ENCODE measurements at regions not wholly inside any gene's neighbourhood (a gene's known extent, or its start where the extent isn't known, plus 50 kb on each side); places are given as distances from the start of the nearest gene placed in this dataset.

DNA sequence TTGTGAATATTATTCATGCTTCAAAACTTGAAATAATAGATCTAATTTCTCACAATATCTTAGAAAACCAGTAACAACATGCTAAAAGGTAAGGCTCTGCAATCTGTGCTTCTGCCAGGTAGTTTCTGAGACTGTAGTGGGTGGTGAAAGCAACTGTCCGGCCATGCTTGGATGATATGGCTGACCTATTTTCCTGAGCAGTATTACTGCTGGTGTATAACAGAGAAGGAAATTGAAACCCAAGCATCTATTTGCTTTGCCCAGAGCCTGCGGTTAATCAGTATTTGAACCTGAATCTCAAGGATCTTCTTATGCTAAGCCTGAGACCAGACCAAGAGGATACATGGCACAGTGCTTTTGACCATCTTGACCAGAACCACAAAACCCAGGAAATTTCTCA is 563.8 kb downstream of the COL12A1 start:
- no peak for DNase-seq (ENCODE audit: low read depth)
- no peak overlapping the region for H3K4me3 ChIP-seq (ENCODE audit: low read depth, low read length)
- TF ChIP-seq, protein P1, sequence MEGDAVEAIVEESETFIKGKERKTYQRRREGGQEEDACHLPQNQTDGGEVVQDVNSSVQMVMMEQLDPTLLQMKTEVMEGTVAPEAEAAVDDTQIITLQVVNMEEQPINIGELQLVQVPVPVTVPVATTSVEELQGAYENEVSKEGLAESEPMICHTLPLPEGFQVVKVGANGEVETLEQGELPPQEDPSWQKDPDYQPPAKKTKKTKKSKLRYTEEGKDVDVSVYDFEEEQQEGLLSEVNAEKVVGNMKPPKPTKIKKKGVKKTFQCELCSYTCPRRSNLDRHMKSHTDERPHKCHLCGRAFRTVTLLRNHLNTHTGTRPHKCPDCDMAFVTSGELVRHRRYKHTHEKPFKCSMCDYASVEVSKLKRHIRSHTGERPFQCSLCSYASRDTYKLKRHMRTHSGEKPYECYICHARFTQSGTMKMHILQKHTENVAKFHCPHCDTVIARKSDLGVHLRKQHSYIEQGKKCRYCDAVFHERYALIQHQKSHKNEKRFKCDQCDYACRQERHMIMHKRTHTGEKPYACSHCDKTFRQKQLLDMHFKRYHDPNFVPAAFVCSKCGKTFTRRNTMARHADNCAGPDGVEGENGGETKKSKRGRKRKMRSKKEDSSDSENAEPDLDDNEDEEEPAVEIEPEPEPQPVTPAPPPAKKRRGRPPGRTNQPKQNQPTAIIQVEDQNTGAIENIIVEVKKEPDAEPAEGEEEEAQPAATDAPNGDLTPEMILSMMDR (IDR thresholded peaks at IDR 0.05; ENCODE audit: control insufficient read depth, extremely low read depth, insufficient read depth) = no peak

DNA sequence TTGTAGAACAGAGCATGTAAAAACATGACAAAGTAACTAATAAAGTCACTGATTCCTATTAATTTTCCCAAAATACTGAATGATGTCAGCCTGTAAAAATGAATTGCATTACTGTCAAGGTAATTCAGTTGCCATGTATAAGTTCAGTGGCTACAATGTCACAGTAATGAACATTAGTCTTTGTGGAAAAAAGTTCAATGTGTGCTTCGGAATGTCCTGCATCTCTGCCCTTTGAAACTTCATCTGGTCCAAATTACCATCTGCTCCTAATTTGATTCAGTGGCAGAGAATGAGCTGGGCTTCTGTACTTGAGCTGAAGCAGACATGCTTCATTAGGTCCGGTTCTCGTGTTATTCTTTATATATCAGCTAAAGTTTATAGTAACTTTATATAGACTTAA is 567.4 kb downstream of the COL12A1 start:
- TF ChIP-seq, protein P1 (IDR thresholded peaks at IDR 0.05; ENCODE audit: control insufficient read depth, extremely low read depth, insufficient read depth) = no peak

DNA sequence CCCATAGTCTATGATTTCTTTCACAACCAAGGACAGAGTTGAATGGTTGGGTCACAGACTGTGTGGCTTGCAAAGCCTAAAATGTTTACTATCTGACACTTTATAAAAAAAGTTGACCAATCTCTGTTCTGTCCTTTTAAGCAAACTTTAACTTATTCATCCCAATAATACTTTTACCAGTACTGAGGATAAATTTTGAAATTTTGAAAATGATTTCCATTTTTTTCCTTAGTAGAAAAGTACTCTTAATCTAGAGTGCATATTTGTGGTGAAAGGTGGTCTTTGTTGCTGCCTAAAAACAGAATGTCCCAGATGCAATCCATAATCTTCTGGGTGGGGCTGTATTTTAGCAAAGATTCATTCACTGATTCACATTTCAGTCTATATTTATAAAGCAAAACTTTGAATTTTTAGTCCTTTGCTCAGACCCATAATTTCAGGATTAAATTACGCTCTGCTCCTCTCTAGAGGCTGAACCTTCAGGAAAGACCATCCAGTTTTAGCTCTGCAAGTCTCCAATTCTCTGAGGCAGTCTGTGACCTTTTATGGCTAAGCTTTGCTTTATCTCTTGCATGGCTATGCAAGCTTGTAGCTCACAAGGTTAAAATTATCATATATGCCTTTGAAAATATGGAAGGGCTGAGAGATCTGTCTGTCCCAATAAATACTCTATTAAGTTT is 573.5 kb downstream of the COL12A1 start:
- no peak for DNase-seq (ENCODE audit: low read depth)
- TF ChIP-seq, protein P1 (IDR thresholded peaks at IDR 0.05; ENCODE audit: control insufficient read depth, extremely low read depth, insufficient read depth) = no peak
- H3K4me3 ChIP-seq (ENCODE audit: low read depth, low read length) = no peak overlapping the region

More for the DNA sequence above, 567.4 kb downstream of the COL12A1 start:
- no peak overlapping the region for H3K4me3 ChIP-seq (ENCODE audit: low read depth, low read length)
- no peak for DNase-seq (ENCODE audit: low read depth)

DNA sequence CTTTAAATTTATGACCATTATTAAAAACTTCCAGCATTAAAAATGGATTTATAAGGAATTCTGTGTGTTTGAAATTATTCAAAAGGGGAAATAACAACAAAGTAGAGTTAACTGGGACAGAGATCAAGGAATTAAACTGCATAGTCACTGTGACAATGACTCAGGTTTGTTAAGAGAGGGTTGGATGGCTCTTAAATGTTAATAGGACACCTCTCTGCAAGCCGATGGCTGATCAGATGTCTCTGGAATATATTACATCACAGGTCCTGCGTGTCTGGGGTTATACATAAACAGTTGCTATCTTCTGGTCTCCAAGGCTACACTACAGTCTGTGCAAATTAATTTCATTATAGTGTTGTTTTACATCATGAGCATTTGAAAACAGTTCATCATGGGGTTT is 574.3 kb downstream of the COL12A1 start:
- TF ChIP-seq, protein P1 (IDR thresholded peaks at IDR 0.05; ENCODE audit: control insufficient read depth, extremely low read depth, insufficient read depth) = no peak
- no peak for DNase-seq (ENCODE audit: low read depth)
- no peak overlapping the region for H3K4me3 ChIP-seq (ENCODE audit: low read depth, low read length)

DNA sequence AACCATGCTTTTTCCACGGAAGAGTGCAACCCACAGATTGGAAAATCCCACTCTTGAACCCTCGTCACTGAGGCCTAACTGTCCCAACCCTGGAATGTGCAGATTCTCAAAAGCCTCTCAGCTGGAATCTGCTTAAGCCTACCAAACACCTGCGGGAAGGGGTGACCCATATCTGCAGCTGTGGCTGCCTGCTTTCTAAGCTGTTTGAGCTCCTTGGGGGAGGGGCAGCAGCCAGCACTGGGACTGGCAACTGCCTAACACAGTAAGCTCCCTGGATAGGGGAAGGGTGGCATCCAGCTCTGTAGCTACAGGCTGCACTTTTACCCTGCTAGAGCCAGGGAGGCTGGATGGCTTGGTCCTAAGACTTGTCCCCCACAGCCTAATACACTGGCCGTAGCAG is 579.6 kb downstream of the COL12A1 start:
- TF ChIP-seq, protein P1 (IDR thresholded peaks at IDR 0.05; ENCODE audit: control insufficient read depth, extremely low read depth, insufficient read depth) = no peak
- no peak for DNase-seq (ENCODE audit: low read depth)
- no peak overlapping the region for H3K4me3 ChIP-seq (ENCODE audit: low read depth, low read length)

DNA sequence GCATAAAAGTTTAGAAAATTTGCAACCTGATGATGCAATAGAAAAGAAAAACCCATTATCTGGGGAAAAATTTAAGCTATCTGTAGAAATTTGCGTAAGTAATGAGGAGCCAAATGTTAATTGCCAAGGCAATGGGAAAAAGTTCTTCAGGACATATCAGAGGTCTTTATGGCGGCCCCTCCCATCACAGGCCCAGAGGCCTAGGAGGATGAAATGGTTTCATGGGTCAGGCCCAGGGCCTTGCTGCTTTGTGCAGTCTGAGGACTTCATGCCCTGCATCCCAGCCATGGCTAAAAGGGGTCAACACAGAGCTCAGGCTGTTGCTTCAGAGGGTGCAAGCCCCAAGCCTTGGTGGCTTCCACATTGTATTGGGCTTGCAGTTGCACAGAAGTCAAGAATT is 582.8 kb downstream of the COL12A1 start:
- H3K4me3 ChIP-seq (ENCODE audit: low read depth, low read length) = no peak overlapping the region
- DNase-seq (ENCODE audit: low read depth) = no peak
- TF ChIP-seq, protein P1 (IDR thresholded peaks at IDR 0.05; ENCODE audit: control insufficient read depth, extremely low read depth, insufficient read depth) = no peak

DNA sequence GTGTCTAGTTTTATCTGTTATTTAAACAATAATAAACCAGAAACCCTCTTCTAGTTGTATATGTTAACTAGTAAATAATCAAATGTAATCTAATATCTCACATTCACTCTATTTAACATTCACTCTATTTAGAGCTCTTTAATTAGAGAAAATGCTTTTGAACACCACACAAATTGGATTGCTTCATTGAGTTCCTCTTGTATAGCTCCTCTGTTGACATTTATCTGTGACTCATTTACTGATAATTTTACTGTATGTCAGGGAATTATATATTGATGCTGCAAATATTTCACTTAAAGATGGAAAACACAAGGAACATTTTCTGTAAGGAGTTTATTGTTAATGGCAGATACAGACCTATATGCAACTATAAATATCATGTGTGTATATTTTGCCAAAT is 594.6 kb downstream of the COL12A1 start:
- TF ChIP-seq, protein P1 (IDR thresholded peaks at IDR 0.05; ENCODE audit: control insufficient read depth, extremely low read depth, insufficient read depth) = no peak
- no peak for DNase-seq (ENCODE audit: low read depth)
- no peak overlapping the region for H3K4me3 ChIP-seq (ENCODE audit: low read depth, low read length)
